Karpas-422 (cell line): ENCODE measurements at regions not wholly inside any gene's neighbourhood (a gene's known extent, or its start where the extent isn't known, plus 50 kb on each side); places are given as distances from the start of the nearest gene placed in this dataset.

ENCODE experiments used
- DNase-seq: peaks from one replicate; pipeline ENCODE4 v3.0.0-alpha.2; 2015
- H2AFZ ChIP-seq: fragments of 200-600 bp; sonication (generic); 2 replicates; pipeline ENCODE4 v1.6.1; 2014; ENCODE audit warnings: antibody characterized with exemption, low read length, mixed read lengths
- H3K27ac ChIP-seq: fragments of 200-600 bp; sonication (generic); 2 replicates; pipeline ENCODE4 v1.5.1; 2014; ENCODE audit warnings: mild to moderate bottlenecking, low read length, moderate library complexity
- H3K27me3 ChIP-seq: fragments of 200-600 bp; sonication (generic); 2 replicates; pipeline ENCODE4 v1.6.1; 2014; ENCODE audit warnings: low read length, mixed read lengths
- H3K36me3 ChIP-seq: fragments of 200-600 bp; sonication (generic); 2 replicates; pipeline ENCODE4 v1.6.1; 2014; ENCODE audit warnings: low read length, mixed read lengths; ENCODE audit not compliant: insufficient read depth
- H3K4me1 ChIP-seq: fragments of 200-600 bp; sonication (generic); 2 replicates; pipeline ENCODE4 v1.6.1; 2014; ENCODE audit warnings: mild to moderate bottlenecking, low read length, mixed read lengths
- H3K4me2 ChIP-seq: fragments of 200-600 bp; sonication (generic); 2 replicates; pipeline ENCODE4 v1.6.1; 2014; ENCODE audit warnings: low read length, low read depth, mild to moderate bottlenecking; ENCODE audit not compliant: poor library complexity, severe bottlenecking
- H3K4me3 ChIP-seq: fragments of 200-600 bp; sonication (generic); 2 replicates; pipeline ENCODE4 v1.5.1; 2014; ENCODE audit warnings: mild to moderate bottlenecking, antibody characterized with exemption, low read length, mixed read lengths
- H3K79me2 ChIP-seq: fragments of 200-600 bp; sonication (generic); 2 replicates; pipeline ENCODE4 v1.6.1; 2014; ENCODE audit warnings: mild to moderate bottlenecking, low read length, mixed read lengths
- H3K9ac ChIP-seq: fragments of 200-600 bp; sonication (generic); 2 replicates; pipeline ENCODE4 v1.6.0; 2014; ENCODE audit warnings: low read length
- H3K9me2 ChIP-seq: fragments of 200-600 bp; sonication (generic), shearing (Covaris generic); replicated peaks from 2 replicates; pipeline ENCODE4 v1.6.0; 2014; ENCODE audit warnings: mild to moderate bottlenecking, low read length, moderate library complexity; ENCODE audit not compliant: insufficient read depth
- H3K9me3 ChIP-seq: fragments of 300-700, 200-600 bp; sonication (generic); 2 replicates; pipeline ENCODE4 v1.6.1; 2014; ENCODE audit warnings: low read length, mixed read lengths
- H4K20me1 ChIP-seq: fragments of 200-600 bp; sonication (generic); 2 replicates; pipeline ENCODE4 v1.6.1; 2014; ENCODE audit warnings: mild to moderate bottlenecking, antibody characterized with exemption, low read length, low read depth; ENCODE audit not compliant: insufficient read depth

DNA sequence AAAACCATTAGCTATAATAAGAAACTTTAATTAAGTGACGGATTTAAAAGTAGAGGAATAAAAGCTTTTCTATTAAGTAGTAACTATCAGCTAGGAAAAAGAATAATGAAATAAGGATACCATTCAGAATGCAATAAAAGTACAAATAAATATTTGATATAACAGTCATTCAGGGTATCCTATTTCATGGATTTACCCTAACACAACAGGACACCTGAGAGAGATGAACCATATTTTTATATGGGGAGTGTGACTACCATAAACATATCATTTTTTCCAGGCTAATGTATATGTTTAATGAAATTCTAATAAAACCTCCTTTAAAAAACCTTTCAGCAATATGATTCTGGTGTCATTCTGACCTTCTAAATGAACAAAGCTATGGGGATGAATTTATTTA is 393.8 kb downstream of the SNAPC1 start:
- Histone ChIP-seq H2AFZ (no peak overlapping the region), H4K20me1 (no peaks in the 10 kb centered on the region), H3K27me3 (no peaks in the 10 kb centered on the region), H3K79me2 (no peaks in the 10 kb centered on the region), H3K36me3 (no peaks in the 10 kb centered on the region), H3K27ac (no peak overlapping the region), H3K4me2 (no peak overlapping the region), H3K9me2 (no peaks in the 10 kb centered on the region), H3K4me1 (no peaks in the 10 kb centered on the region), H3K4me3 (no peak overlapping the region), H3K9ac (no peak overlapping the region), H3K9me3 (no peaks in the 10 kb centered on the region)
- DNase-seq = no peak

DNA sequence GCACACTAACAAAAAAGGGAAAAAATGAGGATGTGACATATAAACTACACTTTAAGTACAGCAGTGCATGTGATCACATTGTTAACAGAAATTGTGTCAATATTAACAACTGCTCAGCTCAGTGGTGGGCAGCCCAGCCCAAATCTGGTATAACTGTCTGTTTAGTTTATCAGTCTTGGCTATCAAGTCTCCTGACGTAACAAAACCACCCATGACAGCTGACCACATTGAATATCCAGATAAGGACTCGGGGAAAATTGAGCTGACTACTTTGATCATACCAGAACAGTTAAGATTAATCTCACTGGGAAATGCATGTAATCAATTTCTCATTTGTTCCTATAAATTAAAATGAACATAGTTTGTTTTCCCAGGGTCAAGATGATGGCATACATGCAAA is 396.6 kb downstream of the SNAPC1 start:
- no peak for DNase-seq
- H4K20me1 ChIP-seq = no peaks in the 10 kb centered on the region
- H3K9me2 ChIP-seq = no peaks in the 10 kb centered on the region
- no peaks in the 10 kb centered on the region for H3K36me3 ChIP-seq
- H2AFZ ChIP-seq = no peak overlapping the region
- no peak overlapping the region for H3K4me2 ChIP-seq
- no peaks in the 10 kb centered on the region for H3K9me3 ChIP-seq
- H3K4me3 ChIP-seq = no peak overlapping the region
- no peaks in the 10 kb centered on the region for H3K27me3 ChIP-seq
- H3K9ac ChIP-seq = no peak overlapping the region
- no peaks in the 10 kb centered on the region for H3K79me2 ChIP-seq
- no peak overlapping the region for H3K27ac ChIP-seq
- no peaks in the 10 kb centered on the region for H3K4me1 ChIP-seq

- Histone ChIP-seq H3K4me1 (no peaks in the 10 kb centered on the region), H3K4me3 (no peak overlapping the region), H3K79me2 (no peaks in the 10 kb centered on the region), H3K9ac (no peak overlapping the region), H3K4me2 (no peak overlapping the region), H3K9me2 (no peaks in the 10 kb centered on the region), H2AFZ (no peak overlapping the region), H3K36me3 (no peaks in the 10 kb centered on the region), H4K20me1 (no peaks in the 10 kb centered on the region), H3K27me3 (no peaks in the 10 kb centered on the region), H3K9me3 (no peaks in the 10 kb centered on the region), H3K27ac (no peak overlapping the region)
- DNase-seq = no peak
Observed at GRCh38 chr14:62159314-62159713, 397.1 kb downstream of the SNAPC1 start.

DNA sequence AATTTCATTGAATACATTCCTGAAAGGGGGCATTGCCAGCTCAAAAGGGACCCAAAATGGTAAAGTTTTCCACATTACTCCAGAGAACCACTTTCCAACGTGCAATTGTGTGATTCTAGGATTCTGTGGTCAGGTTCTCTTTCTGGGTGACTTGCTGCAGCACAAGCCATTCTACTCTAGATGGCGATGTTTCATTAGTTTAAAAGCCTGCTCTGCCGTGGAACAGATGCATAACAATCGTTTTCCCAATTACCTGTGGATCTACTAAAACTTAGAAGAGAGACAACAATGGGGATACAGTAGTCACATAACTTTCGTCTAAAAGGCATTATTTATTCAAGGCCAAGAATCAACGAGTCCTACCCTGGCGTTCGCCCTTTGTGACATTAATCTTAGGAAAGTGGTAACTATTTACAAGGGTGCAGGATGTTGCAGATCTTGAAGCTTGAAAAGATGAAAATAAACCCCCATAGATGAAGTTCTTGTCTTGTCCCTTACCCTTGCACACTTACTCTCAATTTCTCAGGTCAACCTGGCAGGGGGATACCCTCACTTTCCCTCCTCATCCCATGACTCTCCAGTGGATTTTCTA is 400.9 kb downstream of the SNAPC1 start:
- Histone ChIP-seq H2AFZ (no peak overlapping the region), H3K4me2 (no peak overlapping the region), H3K27me3 (no peaks in the 10 kb centered on the region), H3K9me3 (no peaks in the 10 kb centered on the region), H4K20me1 (no peaks in the 10 kb centered on the region), H3K27ac (no peak overlapping the region), H3K9ac (no peak overlapping the region), H3K9me2 (no peaks in the 10 kb centered on the region), H3K4me1 (no peaks in the 10 kb centered on the region), H3K79me2 (no peaks in the 10 kb centered on the region), H3K36me3 (no peaks in the 10 kb centered on the region), H3K4me3 (no peak overlapping the region)
- peak; percentile 82 for DNase-seq

GRCh38 chr14:62168564-62169155 is 406.4 kb downstream of the SNAPC1 start:
- Histone ChIP-seq H3K27me3 (no peaks in the 10 kb centered on the region), H4K20me1 (no peaks in the 10 kb centered on the region), H3K4me2 (no peak overlapping the region), H3K79me2 (no peaks in the 10 kb centered on the region), H3K4me1 (no peaks in the 10 kb centered on the region), H3K9me2 (no peaks in the 10 kb centered on the region), H3K4me3 (no peak overlapping the region), H3K9me3 (no peaks in the 10 kb centered on the region), H2AFZ (no peak overlapping the region), H3K27ac (no peak overlapping the region), H3K9ac (no peak overlapping the region), H3K36me3 (no peaks in the 10 kb centered on the region)
- no peak for DNase-seq

DNA sequence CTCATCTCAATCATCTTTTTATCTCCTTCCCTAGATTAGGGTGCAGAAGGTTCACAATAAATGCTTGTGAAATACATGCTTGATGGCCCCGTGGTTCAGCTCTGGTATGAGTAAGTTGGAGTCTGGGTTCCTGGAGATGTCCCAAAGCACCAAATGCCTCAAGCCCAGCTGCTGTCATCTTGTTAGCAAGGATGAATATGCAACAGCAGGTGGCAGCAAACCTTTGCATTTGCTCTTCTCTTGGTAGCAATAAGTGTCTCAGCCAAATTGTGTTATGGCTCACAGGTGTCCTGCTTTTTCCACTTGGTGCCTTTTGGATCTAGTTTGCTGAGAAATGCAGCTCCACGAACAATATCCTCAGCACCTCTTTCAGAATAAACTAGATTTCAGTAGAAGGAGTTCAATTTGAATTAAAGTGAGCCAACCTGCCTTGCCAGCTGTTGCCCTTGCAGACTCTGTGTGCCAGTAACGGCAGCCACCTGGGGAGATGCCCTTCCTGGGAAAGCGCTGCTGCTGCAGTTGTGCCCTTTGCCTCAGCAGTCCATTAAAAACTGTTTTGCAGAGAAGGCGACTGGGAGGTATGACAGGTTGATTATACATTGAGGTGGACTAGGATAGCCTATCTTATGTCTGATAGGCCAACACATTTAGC is 417.3 kb downstream of the SNAPC1 start:
- no peak overlapping the region for H3K9ac ChIP-seq
- H2AFZ ChIP-seq = no peak overlapping the region
- H3K27me3 ChIP-seq = no peaks in the 10 kb centered on the region
- no peaks in the 10 kb centered on the region for H3K9me3 ChIP-seq
- no peaks in the 10 kb centered on the region for H4K20me1 ChIP-seq
- H3K36me3 ChIP-seq = no peaks in the 10 kb centered on the region
- H3K27ac ChIP-seq = no peak overlapping the region
- no peaks in the 10 kb centered on the region for H3K9me2 ChIP-seq
- H3K4me2 ChIP-seq = no peak overlapping the region
- no peak overlapping the region for H3K4me3 ChIP-seq
- H3K79me2 ChIP-seq = no peaks in the 10 kb centered on the region
- H3K4me1 ChIP-seq = no peaks in the 10 kb centered on the region
- peak; percentile 93 for DNase-seq

- Histone ChIP-seq H2AFZ (no peak overlapping the region), H3K27ac (no peak overlapping the region), H3K4me1 (no peaks in the 10 kb centered on the region), H4K20me1 (no peaks in the 10 kb centered on the region), H3K9me2 (no peaks in the 10 kb centered on the region), H3K27me3 (no peaks in the 10 kb centered on the region), H3K4me3 (no peak overlapping the region), H3K79me2 (no peaks in the 10 kb centered on the region), H3K9me3 (no peaks in the 10 kb centered on the region), H3K36me3 (no peaks in the 10 kb centered on the region), H3K9ac (no peak overlapping the region), H3K4me2 (no peak overlapping the region)
- DNase-seq = no peak
Observed at GRCh38 chr14:62181591-62181990, 419.4 kb downstream of the SNAPC1 start.

- Histone ChIP-seq H3K36me3 (no peaks in the 10 kb centered on the region), H4K20me1 (no peaks in the 10 kb centered on the region), H3K79me2 (no peaks in the 10 kb centered on the region), H3K27me3 (peaks cover 4% of the 10 kb centered on the region; the same call in 1 of the 2 replicates), H3K4me1 (no peaks in the 10 kb centered on the region), H3K9me3 (no peaks in the 10 kb centered on the region), H3K4me3 (no peak overlapping the region), H3K9ac (no peak overlapping the region), H2AFZ (no peak overlapping the region), H3K27ac (no peak overlapping the region), H3K9me2 (no peaks in the 10 kb centered on the region), H3K4me2 (no peak overlapping the region)
- no peak for DNase-seq
Observed at GRCh38 chr14:62185078-62185477, 422.9 kb downstream of the SNAPC1 start.
